ENCODE measurements at regions not wholly inside any gene's neighbourhood (a gene's known extent, or its start where the extent isn't known, plus 50 kb on each side); places are given as distances from the start of the nearest gene placed in this dataset.

GRCh38 chr1:58345215-58346035, 201.1 kb downstream of the OMA1 start:
- TF ChIP-seq POLR2A (IDR thresholded peaks at IDR 0.05): no peak
- no peak for TF ChIP-seq CTCF (IDR thresholded peaks at IDR 0.05 in 4 of 5, conservative IDR thresholded peaks at IDR 0.05 in 1 of 5)
- intact Hi-C loops (cut with DNase I; ENCODE audit: low total_unique reads): no loop called here
- in situ Hi-C loops (cut with MboI; ENCODE audit: low sequenced_read_pairs in 4 of 4): no loop called here
- Histone ChIP-seq H3K4me3 (no peak overlapping the region), H3K9me3 (no peaks in the 10 kb centered on the region), H3K27ac (no peak overlapping the region), H3K27me3 (no peaks in the 10 kb centered on the region), H3K4me1 (no peaks in the 10 kb centered on the region), H3K36me3 (no peaks in the 10 kb centered on the region)
- DNase-seq (no peak), ATAC-seq (no peak)

- ATAC-seq (no peak), DNase-seq (no peak)
- Histone ChIP-seq H3K27me3 (no peaks in the 10 kb centered on the region), H3K36me3 (no peaks in the 10 kb centered on the region), H3K4me1 (no peaks in the 10 kb centered on the region), H3K27ac (no peak overlapping the region), H3K4me3 (no peak overlapping the region), H3K9me3 (no peaks in the 10 kb centered on the region)
- TF ChIP-seq POLR2A (IDR thresholded peaks at IDR 0.05) (no peak), CTCF (IDR thresholded peaks at IDR 0.05 in 4 of 5, conservative IDR thresholded peaks at IDR 0.05 in 1 of 5) (no peak)
- intact Hi-C loops (cut with DNase I; ENCODE audit: low total_unique reads): no loop called here
- in situ Hi-C loops (cut with MboI; ENCODE audit: low sequenced_read_pairs in 4 of 4): no loop called here
Observed at GRCh38 chr1:58340185-58340584, 206.3 kb downstream of the OMA1 start.

- H3K9me3 ChIP-seq: no peaks in the 10 kb centered on the region
- H3K27me3 ChIP-seq: no peaks in the 10 kb centered on the region
- in situ Hi-C loops (cut with MboI; ENCODE audit: low sequenced_read_pairs in 4 of 4): no loop called here
- ATAC-seq: no peak
- no peaks in the 10 kb centered on the region for H3K4me1 ChIP-seq
- intact Hi-C loops (cut with DNase I; ENCODE audit: low total_unique reads): no loop called here
- no peaks in the 10 kb centered on the region for H3K36me3 ChIP-seq
- TF ChIP-seq CTCF (IDR thresholded peaks at IDR 0.05 in 4 of 5, conservative IDR thresholded peaks at IDR 0.05 in 1 of 5): no peak
- TF ChIP-seq POLR2A (IDR thresholded peaks at IDR 0.05): no peak
- H3K27ac ChIP-seq: no peak overlapping the region
- H3K4me3 ChIP-seq: no peak overlapping the region
- no peak for DNase-seq
Observed at GRCh38 chr1:58338081-58338480, 208.4 kb downstream of the OMA1 start.

GRCh38 chr1:58333511-58333910, 213.0 kb downstream of the OMA1 start:
- DNase-seq (no peak), ATAC-seq (no peak)
- in situ Hi-C loops (cut with MboI; ENCODE audit: low sequenced_read_pairs in 4 of 4) (no loop called here), intact Hi-C loops (cut with DNase I; ENCODE audit: low total_unique reads) (no loop called here)
- Histone ChIP-seq H3K27me3 (no peaks in the 10 kb centered on the region), H3K9me3 (no peaks in the 10 kb centered on the region), H3K4me3 (no peak overlapping the region), H3K27ac (no peak overlapping the region), H3K36me3 (no peaks in the 10 kb centered on the region), H3K4me1 (no peaks in the 10 kb centered on the region)
- TF ChIP-seq POLR2A (IDR thresholded peaks at IDR 0.05): no peak
- TF ChIP-seq CTCF (IDR thresholded peaks at IDR 0.05 in 4 of 5, conservative IDR thresholded peaks at IDR 0.05 in 1 of 5): no peak

- ATAC-seq (no peak), DNase-seq (no peak)
- in situ Hi-C loops (cut with MboI; ENCODE audit: low sequenced_read_pairs in 4 of 4) (no loop called here), intact Hi-C loops (cut with DNase I; ENCODE audit: low total_unique reads) (no loop called here)
- Histone ChIP-seq H3K4me3 (no peak overlapping the region), H3K36me3 (no peaks in the 10 kb centered on the region), H3K27ac (no peak overlapping the region), H3K4me1 (no peaks in the 10 kb centered on the region), H3K9me3 (no peaks in the 10 kb centered on the region), H3K27me3 (no peaks in the 10 kb centered on the region)
- TF ChIP-seq CTCF (IDR thresholded peaks at IDR 0.05 in 4 of 5, conservative IDR thresholded peaks at IDR 0.05 in 1 of 5) (no peak), POLR2A (IDR thresholded peaks at IDR 0.05) (no peak)
Observed at GRCh38 chr1:58331156-58331555, 215.4 kb downstream of the OMA1 start.
